ENCODE measurements at regions not wholly inside any gene's neighbourhood (a gene's known extent, or its start where the extent isn't known, plus 50 kb on each side); places are given as distances from the start of the nearest gene placed in this dataset.

- TF ChIP-seq BCL11A (IDR thresholded peaks at IDR 0.05; ENCODE audit: low read depth, low read length) (no peak), SIN3A (IDR thresholded peaks at IDR 0.05; ENCODE audit: low read depth, low read length) (no peak), POLR2AphosphoS2 (IDR thresholded peaks at IDR 0.05; ENCODE audit: low read depth, low read length) (no peak), CREB1 (IDR thresholded peaks at IDR 0.05; ENCODE audit: low read depth) (no peak), JUND (IDR thresholded peaks at IDR 0.05; ENCODE audit: low read depth, low read length) (no peak), FOS (IDR thresholded peaks at IDR 0.05; ENCODE audit: borderline replicate concordance, extremely low read depth, insufficient read length) (no peak), BRCA1 (IDR thresholded peaks at IDR 0.05; ENCODE audit: low read depth, low read length) (no peak), ZZZ3 (IDR thresholded peaks at IDR 0.05; ENCODE audit: control insufficient read depth, insufficient read length, low read depth) (no peak), CTCF (IDR thresholded peaks at IDR 0.05 in 2 of 3, conservative IDR thresholded peaks at IDR 0.05 in 1 of 3; ENCODE audit: control insufficient read depth in 2 of 3, extremely low read depth in 1 of 3, insufficient read depth in 1 of 3, low read depth in 3 of 3, low read length in 3 of 3) (no peak), RELA (IDR thresholded peaks at IDR 0.05; ENCODE audit: borderline replicate concordance, partially characterized antibody) (no peak), MTA3 (IDR thresholded peaks at IDR 0.05; ENCODE audit: borderline replicate concordance, low read length) (no peak), ELK1 (IDR thresholded peaks at IDR 0.05; ENCODE audit: low read depth, low read length) (no peak), POLR2AphosphoS5 (IDR thresholded peaks at IDR 0.05; ENCODE audit: low read length) (no peak), ZNF274 (IDR thresholded peaks at IDR 0.05; ENCODE audit: insufficient read depth, insufficient read length) (no peak)
Measured at GRCh38 chr4:137967480-137968190, 274.5 kb downstream of the SLC7A11 start.

Measured in GM12878 (cell line).